ENCODE measurements at regions not wholly inside any gene's neighbourhood (a gene's known extent, or its start where the extent isn't known, plus 50 kb on each side); places are given as distances from the start of the nearest gene placed in this dataset.

- Histone ChIP-seq H4K5ac (ENCODE audit: low read depth, low read length) (no peak overlapping the region), H3K9me1 (ENCODE audit: insufficient read depth, low read length) (no peaks in the 10 kb centered on the region), H4K20me1 (ENCODE audit: insufficient read depth, low read length) (no peaks in the 10 kb centered on the region), H3K79me1 (ENCODE audit: low read depth in 1 of 2, low read length in 2 of 2) (no peaks in the 10 kb centered on the region), H3K4me3 (ENCODE audit: insufficient read depth, low read depth, low read length) (no peak overlapping the region), H3K4me1 (ENCODE audit: control insufficient read depth, insufficient read depth, low read length) (no peaks in the 10 kb centered on the region), H3K9me3 (ENCODE audit: control insufficient read depth, insufficient read depth, low read length) (peaks cover 6% of the 10 kb centered on the region), H3K36me3 (ENCODE audit: control insufficient read depth, insufficient read depth, low read length) (peaks cover 3% of the 10 kb centered on the region), H2BK15ac (ENCODE audit: low read depth, low read length) (no peak overlapping the region), H3K27ac (ENCODE audit: insufficient read depth, low read length) (no peak overlapping the region), H3K23ac (ENCODE audit: low read depth, low read length) (no peak overlapping the region), H2BK5ac (ENCODE audit: low read depth, low read length, poor library complexity, severe bottlenecking) (no peak overlapping the region), H3K27me3 (ENCODE audit: control insufficient read depth, insufficient read depth, low read length) (no peaks in the 10 kb centered on the region), H3K4me2 (ENCODE audit: low read depth, low read length) (no peak overlapping the region), H3K9ac (ENCODE audit: low read depth, low read length) (no peak overlapping the region), H3K18ac (ENCODE audit: low read depth, low read length) (no peak overlapping the region), H4K8ac (ENCODE audit: low read depth in 2 of 2, low read length in 2 of 2) (no peak overlapping the region), H4K91ac (ENCODE audit: insufficient read depth, low read depth, low read length) (no peak overlapping the region), H3K4ac (ENCODE audit: low read depth, low read length) (no peak overlapping the region), H2BK120ac (ENCODE audit: low read depth, low read length) (no peak overlapping the region), H2AK9ac (replicated peaks; ENCODE audit: low read depth, low read length, poor library complexity) (no peak overlapping the region), H3K14ac (replicated peaks; ENCODE audit: low read depth, low read length) (no peak overlapping the region), H2BK20ac (ENCODE audit: low read depth, low read length) (no peak overlapping the region), H2AK5ac (ENCODE audit: low read depth, low read length) (no peak overlapping the region), H2AFZ (replicated peaks; ENCODE audit: low read length, poor library complexity) (no peak overlapping the region), H3K56ac (ENCODE audit: extremely low read depth, insufficient read depth, low read length) (no peak overlapping the region)
- no TSS peak for BruUV-seq (replicated peaks)
- DNase-seq (no peak), ATAC-seq (ENCODE audit: low read depth) (no peak)
- ChIA-PET CTCF (no interaction called here), POLR2A (ENCODE audit: unreplicated experiment) (no interaction called here)
- in situ Hi-C loops (cut with MboI; ENCODE audit: low sequenced_read_pairs), result no loop called here
- dilution Hi-C loops (cut with HindIII; ENCODE audit: low sequenced_read_pairs, unreplicated experiment), result no loop called here
- no peak for TF ChIP-seq POLR2A (IDR thresholded peaks at IDR 0.05; ENCODE audit: low read depth, low read length)
- TF ChIP-seq, protein P1, sequence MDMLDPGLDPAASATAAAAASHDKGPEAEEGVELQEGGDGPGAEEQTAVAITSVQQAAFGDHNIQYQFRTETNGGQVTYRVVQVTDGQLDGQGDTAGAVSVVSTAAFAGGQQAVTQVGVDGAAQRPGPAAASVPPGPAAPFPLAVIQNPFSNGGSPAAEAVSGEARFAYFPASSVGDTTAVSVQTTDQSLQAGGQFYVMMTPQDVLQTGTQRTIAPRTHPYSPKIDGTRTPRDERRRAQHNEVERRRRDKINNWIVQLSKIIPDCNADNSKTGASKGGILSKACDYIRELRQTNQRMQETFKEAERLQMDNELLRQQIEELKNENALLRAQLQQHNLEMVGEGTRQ (IDR thresholded peaks at IDR 0.05; ENCODE audit: low read depth, low read length), result no peak
- intact Hi-C loops (cut with micrococcal nuclease), result no loop called here
- no CpG with 5 or more reads among the region's 3 CpGs for WGBS, 2 experiments (ENCODE audit: extremely low coverage in 2 of 2, insufficient read length in 1 of 2)
Observed at GRCh38 chr3:185309795-185310194, 53.1 kb upstream of the MAP3K13 start.
